ENCODE measurements at regions not wholly inside any gene's neighbourhood (a gene's known extent, or its start where the extent isn't known, plus 50 kb on each side); places are given as distances from the start of the nearest gene placed in this dataset.

DNA sequence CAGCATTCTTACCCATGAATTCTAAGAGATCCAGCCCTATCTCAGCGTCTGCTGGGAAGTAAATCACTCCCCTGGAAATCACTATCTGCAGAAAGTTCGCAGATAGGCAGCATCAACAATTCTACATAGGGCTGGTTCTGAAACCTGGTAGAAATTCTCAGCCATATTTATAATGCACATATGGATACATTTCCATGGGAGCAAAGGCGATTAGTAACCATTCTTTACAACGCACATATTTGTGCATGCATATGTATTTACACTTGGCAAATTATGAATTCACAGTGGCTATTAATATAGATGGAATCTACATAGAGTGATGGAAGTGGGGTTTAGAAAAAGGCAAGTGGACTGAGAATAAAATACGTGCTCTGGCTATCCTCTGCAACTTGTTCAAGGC, 128.0 kb upstream of the FOXB1 start:
- Histone ChIP-seq H3K4me2 (replicated peaks; ENCODE audit: extremely low read depth, low read length, poor library complexity, severe bottlenecking) (no peak overlapping the region), H2AFZ (ENCODE audit: insufficient read depth, low read depth, low read length, poor library complexity, severe bottlenecking) (no peak overlapping the region), H3K27me3 (ENCODE audit: control insufficient read depth in 2 of 2, insufficient read depth in 2 of 2, low read length in 2 of 2) (no peaks in the 10 kb centered on the region), H3K9me3 (replicated peaks in 1 of 2; ENCODE audit: control insufficient read depth in 1 of 2, insufficient read depth in 1 of 2, low read length in 2 of 2) (no peaks in the 10 kb centered on the region), H3K36me3 (replicated peaks in 1 of 2; ENCODE audit: control insufficient read depth in 1 of 2, insufficient read depth in 2 of 2, low read length in 2 of 2) (no peaks in the 10 kb centered on the region), H3K4me3 (replicated peaks in 1 of 3; ENCODE audit: low read depth in 2 of 3, low read length in 3 of 3) (no peak overlapping the region), H3K4me1 (ENCODE audit: control insufficient read depth in 1 of 2, insufficient read depth in 2 of 2, low read length in 2 of 2) (no peaks in the 10 kb centered on the region), H3K9ac (ENCODE audit: insufficient read depth, low read length, poor library complexity, severe bottlenecking) (no peak overlapping the region), H4K20me1 (ENCODE audit: insufficient read depth, low read length) (no peaks in the 10 kb centered on the region), H3K79me2 (ENCODE audit: insufficient read depth, low read length) (no peaks in the 10 kb centered on the region), H3K27ac (ENCODE audit: low read depth in 1 of 2, low read length in 2 of 2) (no peak overlapping the region)
- Mint-ChIP-seq H3K4me1 (no peaks in the 10 kb centered on the region), H3K4me3 (no peak overlapping the region), H3K36me3 (no peaks in the 10 kb centered on the region), H3K9me3 (peaks cover 0 to 1% (median 0%) of the 10 kb centered on the region in 7 donors), H3K27ac (no peak overlapping the region), H3K27me3 (ENCODE audit: low read depth in 3 of 3) (peaks cover 1 to 7% (median 6%) of the 10 kb centered on the region in 3 donors)
- no peak for TF ChIP-seq CTCF (IDR thresholded peaks at IDR 0.05)
- no peak for DNase-seq
- intact Hi-C loops (cut with micrococcal nuclease): no loop called here
- 82% methylated on average over 2 of the region's 5 CpGs for WGBS (ENCODE audit: insufficient coverage)

GRCh38 chr15:59873644-59874272, 130.4 kb upstream of the FOXB1 start:
- no peak for TF ChIP-seq CTCF (IDR thresholded peaks at IDR 0.05)
- WGBS (ENCODE audit: insufficient coverage): 83% methylated on average over 1 of the region's 3 CpGs

More at GRCh38 chr15:59873644-59874272, 130.4 kb upstream of the FOXB1 start:
- Histone ChIP-seq H4K20me1 (ENCODE audit: insufficient read depth, low read length) (no peaks in the 10 kb centered on the region), H3K4me2 (replicated peaks; ENCODE audit: extremely low read depth, low read length, poor library complexity, severe bottlenecking) (no peak overlapping the region), H2AFZ (ENCODE audit: insufficient read depth, low read depth, low read length, poor library complexity, severe bottlenecking) (no peak overlapping the region), H3K9me3 (replicated peaks in 1 of 2; ENCODE audit: control insufficient read depth in 1 of 2, insufficient read depth in 1 of 2, low read length in 2 of 2) (no peaks in the 10 kb centered on the region), H3K36me3 (replicated peaks in 1 of 2; ENCODE audit: control insufficient read depth in 1 of 2, insufficient read depth in 2 of 2, low read length in 2 of 2) (no peaks in the 10 kb centered on the region), H3K9ac (ENCODE audit: insufficient read depth, low read length, poor library complexity, severe bottlenecking) (no peak overlapping the region), H3K4me3 (replicated peaks in 1 of 3; ENCODE audit: low read depth in 2 of 3, low read length in 3 of 3) (no peak overlapping the region), H3K4me1 (ENCODE audit: control insufficient read depth in 1 of 2, insufficient read depth in 2 of 2, low read length in 2 of 2) (no peaks in the 10 kb centered on the region), H3K27me3 (ENCODE audit: control insufficient read depth in 2 of 2, insufficient read depth in 2 of 2, low read length in 2 of 2) (no peaks in the 10 kb centered on the region), H3K79me2 (ENCODE audit: insufficient read depth, low read length) (no peaks in the 10 kb centered on the region), H3K27ac (ENCODE audit: low read depth in 1 of 2, low read length in 2 of 2) (no peak overlapping the region)
- no peaks in the 10 kb centered on the region for H3K36me3 Mint-ChIP-seq
- H3K4me1 Mint-ChIP-seq: no peaks in the 10 kb centered on the region
- peaks cover 0 to 2% (median 0%) of the 10 kb centered on the region in 7 donors for H3K9me3 Mint-ChIP-seq
- H3K27me3 Mint-ChIP-seq (ENCODE audit: low read depth in 3 of 3): peaks cover 0 to 9% (median 6%) of the 10 kb centered on the region in 3 donors
- no peak overlapping the region for H3K27ac Mint-ChIP-seq
- intact Hi-C loops (cut with micrococcal nuclease): no loop called here
- no peak for DNase-seq
- no peak overlapping the region for H3K4me3 Mint-ChIP-seq
